ENCODE measurements at regions not wholly inside any gene's neighbourhood (a gene's known extent, or its start where the extent isn't known, plus 50 kb on each side); places are given as distances from the start of the nearest gene placed in this dataset.

- TF ChIP-seq CTCF (IDR thresholded peaks at IDR 0.05) (no peak), POLR2AphosphoS5 (IDR thresholded peaks at IDR 0.05) (no peak)
These were observed 213.7 kb downstream of the B3GLCT start for GRCh38 chr13:31413516-31413915.

All from breast epithelium (tissue), 3 donors.